Heart left ventricle (tissue), 13 donors: ENCODE measurements at regions not wholly inside any gene's neighbourhood (a gene's known extent, or its start where the extent isn't known, plus 50 kb on each side); places are given as distances from the start of the nearest gene placed in this dataset.

Source experiments
- CTCF ChIP-seq, 12 donors: fragments of 200-600 bp; sonication (generic) in 4 of 12; IDR thresholded peaks; one replicate each; pipeline versions ENCODE4 v1.5.0 to v1.8.0; 2018 to 2022; ENCODE audit warnings: antibody characterized with exemption in 12 of 12, mild to moderate bottlenecking in 5 of 12
- POLR2A ChIP-seq, 2 donors: fragments of 450-650 bp; IDR thresholded peaks; one replicate each; pipeline ENCODE4 v1.6.1; 2017; ENCODE audit warnings: antibody characterized with exemption in 2 of 2, mild to moderate bottlenecking in 2 of 2, moderate library complexity in 2 of 2
- donor health status: ischemic (EF 13 %, LVEDD 7.1; RV severe dilation, severe dysfunction).
- donor health status: DM: no; HTN: yes; CAD: no.
- donor health status: DM: no; HTN: no; CAD: no.
- donor health status: ischemic (EF 25% LVEDD 6.9; RV normal size, moderate dysfunction).
- donor health status: ischemic (EF 25% LVEDD 5.7; RV mildly dilated, moderate dysfunction).
- donor health status: ischemic (EF 35%, LVEDD 5.7; RV mildly dilated, moderate dysfunction).
- donor health status: nonischemic (EF 11% LVEDD 7.7; RV severe dilation, severe dysfunction).
- donor health status: DM: yes; HTN: yes; CAD: no.
- donor health status: PGD.
- donor health status: ischemic (EF 29% LVEDD 5.4; RV normal size, mild dysfunction).
- donor health status: nonischemic (EF 23%, LVEDD 6.1; RV moderate dilation, normal function).

DNA sequence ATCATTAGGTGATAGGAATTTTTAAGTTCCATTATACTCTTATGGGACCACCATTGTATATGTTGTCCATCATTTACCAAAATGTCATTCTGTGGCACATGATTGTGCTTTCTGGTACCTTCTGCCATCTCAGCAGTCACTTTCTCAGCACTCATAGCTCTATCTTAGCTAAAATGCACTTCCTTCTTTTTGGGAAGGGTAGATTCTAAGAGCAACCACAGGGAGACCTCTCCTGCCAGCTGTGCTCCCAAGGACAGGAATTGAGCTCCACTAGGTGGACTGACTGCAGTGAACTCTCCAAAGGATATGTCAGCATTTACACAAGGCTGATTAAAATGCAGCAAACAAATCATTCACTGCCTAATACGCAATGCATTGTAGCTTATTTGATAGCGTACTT lies 91.8 kb upstream of the OBI1 start:
- TF ChIP-seq CTCF (IDR thresholded peaks at IDR 0.05) (no peak), POLR2A (IDR thresholded peaks at IDR 0.05) (no peak)
